Transverse colon (tissue), 4 donors: ENCODE measurements at regions not wholly inside any gene's neighbourhood (a gene's known extent, or its start where the extent isn't known, plus 50 kb on each side); places are given as distances from the start of the nearest gene placed in this dataset.

Source experiments
- DNase-seq: peaks from one replicate; pipeline ENCODE4 v3.0.0-alpha.2; 2019
- H3K27ac ChIP-seq, 4 donors: fragments of 200-600 bp; sonication (generic); 2 replicates each; pipeline ENCODE4 v1.5.1; 2016 to 2018; ENCODE audit warnings: inconsistent platforms in 4 of 4
- H3K27me3 ChIP-seq: fragments of 200-600 bp; sonication (generic); 2 replicates; pipeline ENCODE4 v1.5.1; 2017; ENCODE audit warnings: inconsistent platforms
- H3K36me3 ChIP-seq, 4 donors: fragments of 200-600 bp; sonication (generic); 2 replicates each; pipeline ENCODE4 v1.5.1; 2017 to 2019; ENCODE audit warnings: inconsistent platforms in 4 of 4
- H3K4me1 ChIP-seq, 4 donors: fragments of 200-600 bp; sonication (generic); 2 replicates each; pipeline ENCODE4 v1.5.1; 2017 to 2020; ENCODE audit warnings: inconsistent platforms in 4 of 4
- H3K4me3 ChIP-seq, 4 donors: fragments of 200-600 bp; sonication (generic); 1 replicate in 1 of 4; 2 replicates in 3 of 4; pipeline versions ENCODE4 v1.5.1 to v1.6.1; 2017 to 2019; ENCODE audit warnings: inconsistent platforms in 4 of 4
- H3K9me3 ChIP-seq, 2 donors: fragments of 200-600 bp; sonication (generic); 2 replicates each; pipeline ENCODE4 v1.5.1; 2017 to 2019; ENCODE audit warnings: inconsistent platforms in 2 of 2
- EP300 ChIP-seq: sonication (generic); formaldehyde crosslinking; IDR thresholded peaks from one replicate; pipeline ENCODE4 v1.6.1; 2017; ENCODE audit warnings: antibody characterized with exemption, low read depth
- POLR2A ChIP-seq: fragments of 450-650 bp; IDR thresholded peaks from one replicate; pipeline ENCODE4 v1.6.1; 2016; ENCODE audit warnings: antibody characterized with exemption, mild to moderate bottlenecking, moderate library complexity
- POLR2AphosphoS5 ChIP-seq, 3 donors: sonication (generic); formaldehyde crosslinking; IDR thresholded peaks; one replicate each; pipeline ENCODE4 v1.6.1; 2016; ENCODE audit warnings: antibody characterized with exemption in 3 of 3
- WGBS, 2 donors: methylation state at CpG; one replicate each; pipeline ENCODE4 v1.1.5; 2018; ENCODE audit warnings: low coverage in 1 of 2; 5-methylcytosine and 5-hydroxymethylcytosine counted together
- in situ Hi-C, 4 donors: fragments of 200-750 bp; cut with MboI; loops; one replicate each; pipeline versions ENCODE4 v1.15.0 to v1.15.1; 2017; ENCODE audit warnings: low sequenced_read_pairs in 3 of 4, low pct_ligation_motif_present in 1 of 4, low pct_unique_long_range_greater_than_20kb in 1 of 4
- intact Hi-C: fragments of 100-400 bp; cut with DNase I; formaldehyde crosslinking; loops from one replicate; pipeline ENCODE4 v1.15.1; 2023; ENCODE audit warnings: low total_unique reads
- TF ChIP-seq, protein P1 (sequence below), 5 experiments: fragments of 200-600 bp in 3 of 5; fragments of 450-650 bp in 2 of 5; sonication (generic) in 3 of 5; IDR thresholded peaks; 1 replicate in 2 of 5; 2 replicates in 3 of 5; pipeline ENCODE4 v1.5.1; 2016 to 2017; ENCODE audit warnings: antibody characterized with exemption in 5 of 5, inconsistent platforms in 3 of 5, mild to moderate bottlenecking in 2 of 5, moderate library complexity in 1 of 5

DNA sequence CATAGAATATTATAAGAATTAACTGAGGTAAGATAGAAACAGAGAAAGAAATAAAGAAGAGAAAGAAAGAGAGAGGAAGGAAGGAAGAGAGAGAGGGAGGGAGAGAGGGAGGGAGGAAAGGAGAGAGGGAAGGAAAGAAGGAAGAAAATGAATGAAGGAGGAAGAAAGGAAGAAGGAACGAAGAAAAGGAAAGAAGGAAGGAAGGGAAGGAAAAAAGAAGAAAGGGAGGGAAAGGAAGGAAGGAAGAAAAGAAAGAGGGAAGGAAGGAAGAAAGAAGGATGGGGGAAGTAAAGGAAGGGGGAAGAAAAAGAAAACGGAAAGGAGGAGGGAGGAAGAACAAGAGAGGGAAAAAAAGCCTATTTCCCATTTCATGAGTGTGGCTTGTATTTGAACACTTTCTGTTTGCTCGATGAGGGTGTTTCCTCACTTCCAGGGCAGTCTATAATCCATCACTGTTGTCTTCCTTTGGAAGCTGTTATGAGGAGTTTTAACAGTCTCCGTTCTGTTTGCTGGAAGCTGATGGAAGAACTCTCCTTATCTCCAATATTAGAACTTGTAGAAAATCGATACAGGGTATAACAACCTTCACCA is 402.4 kb downstream of the TMEM114 start:
- no peak for TF ChIP-seq POLR2A
- TF ChIP-seq, protein P1, sequence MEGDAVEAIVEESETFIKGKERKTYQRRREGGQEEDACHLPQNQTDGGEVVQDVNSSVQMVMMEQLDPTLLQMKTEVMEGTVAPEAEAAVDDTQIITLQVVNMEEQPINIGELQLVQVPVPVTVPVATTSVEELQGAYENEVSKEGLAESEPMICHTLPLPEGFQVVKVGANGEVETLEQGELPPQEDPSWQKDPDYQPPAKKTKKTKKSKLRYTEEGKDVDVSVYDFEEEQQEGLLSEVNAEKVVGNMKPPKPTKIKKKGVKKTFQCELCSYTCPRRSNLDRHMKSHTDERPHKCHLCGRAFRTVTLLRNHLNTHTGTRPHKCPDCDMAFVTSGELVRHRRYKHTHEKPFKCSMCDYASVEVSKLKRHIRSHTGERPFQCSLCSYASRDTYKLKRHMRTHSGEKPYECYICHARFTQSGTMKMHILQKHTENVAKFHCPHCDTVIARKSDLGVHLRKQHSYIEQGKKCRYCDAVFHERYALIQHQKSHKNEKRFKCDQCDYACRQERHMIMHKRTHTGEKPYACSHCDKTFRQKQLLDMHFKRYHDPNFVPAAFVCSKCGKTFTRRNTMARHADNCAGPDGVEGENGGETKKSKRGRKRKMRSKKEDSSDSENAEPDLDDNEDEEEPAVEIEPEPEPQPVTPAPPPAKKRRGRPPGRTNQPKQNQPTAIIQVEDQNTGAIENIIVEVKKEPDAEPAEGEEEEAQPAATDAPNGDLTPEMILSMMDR (IDR thresholded peaks at IDR 0.05) = no peak
- TF ChIP-seq EP300 = no peak
- TF ChIP-seq POLR2AphosphoS5 (IDR thresholded peaks at IDR 0.05) = no peak
- Histone ChIP-seq H3K27me3 (no peaks in the 10 kb centered on the region), H3K4me1 (no peaks in the 10 kb centered on the region), H3K36me3 (no peaks in the 10 kb centered on the region), H3K27ac (no peak overlapping the region), H3K9me3 (no peaks in the 10 kb centered on the region), H3K4me3 (no peak overlapping the region)
- intact Hi-C loops = no loop called here
- in situ Hi-C loops = no loop called here
- no peak for DNase-seq
- WGBS, 2 donors = 57 to 67% methylated on average over 2 to 5 of the region's 5 CpGs

DNA sequence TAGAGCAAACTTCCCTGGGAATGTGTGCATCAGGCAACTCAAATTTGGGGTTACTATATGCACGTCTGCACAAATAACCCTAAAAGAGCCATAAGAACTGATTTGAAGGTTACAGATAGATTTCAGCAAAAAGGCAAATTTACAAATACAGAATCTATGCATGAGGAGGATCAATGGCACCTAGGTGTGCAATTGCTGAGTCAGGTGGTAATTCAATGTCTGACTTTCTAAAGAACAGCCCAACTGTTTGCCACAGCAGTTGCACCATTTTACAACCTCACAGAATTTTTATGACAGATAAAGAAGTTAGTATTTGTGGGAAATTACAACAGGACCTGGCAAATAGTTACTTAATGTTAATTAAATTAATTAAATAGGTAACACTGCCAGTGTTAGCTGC is 405.5 kb downstream of the TMEM114 start:
- intact Hi-C loops = no loop called here
- Histone ChIP-seq H3K27ac (no peak overlapping the region), H3K36me3 (no peaks in the 10 kb centered on the region), H3K4me1 (no peaks in the 10 kb centered on the region), H3K9me3 (no peaks in the 10 kb centered on the region), H3K27me3 (no peaks in the 10 kb centered on the region), H3K4me3 (no peak overlapping the region)
- no peak for DNase-seq
- no peak for TF ChIP-seq EP300
- TF ChIP-seq, protein P1 (IDR thresholded peaks at IDR 0.05) = no peak
- TF ChIP-seq POLR2AphosphoS5 (IDR thresholded peaks at IDR 0.05) = no peak
- no peak for TF ChIP-seq POLR2A
- 75 to 84% methylated on average over 1 of the region's 1 CpG for WGBS, 2 donors
- in situ Hi-C loops = no loop called here

DNA sequence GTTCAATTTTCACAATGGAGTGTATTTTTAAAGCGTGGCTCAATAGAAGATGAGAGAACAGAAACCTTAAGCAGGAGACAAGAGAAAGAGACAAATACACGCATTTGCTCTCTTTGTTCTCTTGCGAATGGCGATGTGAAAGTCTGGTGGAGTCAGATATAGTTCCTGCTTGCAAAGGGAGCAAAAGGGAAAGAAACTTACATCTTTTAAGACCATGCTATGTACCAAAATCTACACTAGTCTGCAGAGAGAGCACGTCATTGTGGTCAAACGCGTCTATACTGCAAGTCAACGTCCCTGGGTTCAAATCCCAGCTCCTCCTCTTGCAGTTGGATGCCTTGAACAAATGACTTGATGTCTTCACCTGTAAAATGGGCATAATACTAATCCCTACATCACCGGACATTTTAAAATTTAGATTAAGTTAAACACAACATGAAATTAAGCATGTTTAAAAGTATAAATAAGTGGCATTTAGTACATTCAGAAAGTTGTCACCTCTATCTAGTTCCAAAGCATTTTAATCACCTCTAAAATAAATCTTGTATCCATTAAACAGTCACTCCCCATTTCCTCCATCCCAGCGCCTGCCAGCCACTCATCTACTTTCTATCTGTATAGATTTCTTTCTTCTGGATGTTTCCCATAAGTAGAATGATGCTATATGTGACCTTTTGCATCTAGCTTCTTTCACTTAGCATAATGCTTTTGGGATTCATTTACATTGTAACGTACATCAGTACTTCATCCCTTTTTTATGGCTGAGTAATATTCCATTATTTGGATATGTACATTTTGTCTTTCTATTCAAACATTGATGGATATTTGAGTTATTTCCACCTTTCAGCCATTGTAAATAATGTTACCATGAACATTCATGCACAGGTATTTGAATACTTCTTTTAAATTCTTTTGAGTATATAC is 406.9 kb downstream of the TMEM114 start:
- no peaks in the 10 kb centered on the region for H3K36me3 ChIP-seq
- no peaks in the 10 kb centered on the region for H3K4me1 ChIP-seq
- in situ Hi-C loops (no loop called here), intact Hi-C loops (no loop called here)
- no peak for TF ChIP-seq EP300
- TF ChIP-seq POLR2A = no peak
- TF ChIP-seq, protein P1 (IDR thresholded peaks at IDR 0.05) = no peak
- H3K9me3 ChIP-seq = no peaks in the 10 kb centered on the region
- DNase-seq = no peak
- no peak overlapping the region for H3K4me3 ChIP-seq
- no peak overlapping the region for H3K27ac ChIP-seq
- no peaks in the 10 kb centered on the region for H3K27me3 ChIP-seq
- 70 to 80% methylated on average over 7 to 11 of the region's 11 CpGs for WGBS, 2 donors

DNA sequence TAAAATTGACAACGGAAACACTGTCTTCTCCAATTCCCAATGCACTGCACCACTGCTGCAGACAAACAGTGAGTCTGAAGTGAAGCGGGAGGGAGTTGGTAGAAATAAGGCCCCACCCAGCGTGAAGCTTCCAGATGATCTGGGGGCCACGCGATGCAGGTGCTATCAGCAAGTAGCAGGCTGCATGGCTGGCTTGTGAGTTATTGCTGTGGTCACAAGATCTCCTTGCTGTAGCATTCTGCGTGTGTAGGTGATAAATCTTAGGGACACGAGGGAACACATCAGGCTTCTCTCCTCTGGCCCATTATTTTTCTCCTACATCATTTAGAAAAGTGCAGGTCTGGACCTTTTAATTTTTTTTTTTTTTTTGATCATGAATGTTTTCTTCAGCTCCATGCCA is 407.6 kb downstream of the TMEM114 start:
- Histone ChIP-seq H3K36me3 (no peaks in the 10 kb centered on the region), H3K4me1 (no peaks in the 10 kb centered on the region), H3K27ac (no peak overlapping the region), H3K27me3 (no peaks in the 10 kb centered on the region), H3K4me3 (no peak overlapping the region), H3K9me3 (no peaks in the 10 kb centered on the region)
- no peak for DNase-seq
- in situ Hi-C loops = no loop called here
- TF ChIP-seq EP300 (no peak), POLR2A (no peak), POLR2AphosphoS5 (IDR thresholded peaks at IDR 0.05) (no peak)
- TF ChIP-seq, protein P1 (IDR thresholded peaks at IDR 0.05) = no peak
- 47% methylated on average over 7 of the region's 7 CpGs; no CpG with 5 or more reads in 1 of the 2 donors for whole genome bisulfite sequencing, 2 donors
- intact Hi-C loops = no loop called here
